ENCODE measurements at regions not wholly inside any gene's neighbourhood (a gene's known extent, or its start where the extent isn't known, plus 50 kb on each side); places are given as distances from the start of the nearest gene placed in this dataset.
A peak's percentile ranks its signal among the peaks of the same experiment; 100 is the strongest.
"Not testable (repeated sequence)": the region's sequence is repeated elsewhere in the genome, so short reads cannot be mapped to it uniquely, and the experiment has no call there.

GRCh38 chr1:9442278-9442846 is 96.9 kb upstream of the SLC25A33 start:
- DNase-seq, result no peak

GRCh38 chr1:9442986-9443385 is 96.3 kb upstream of the SLC25A33 start:
- DNase-seq, result no peak

GRCh38 chr1:9443913-9444445 is 95.3 kb upstream of the SLC25A33 start:
- no peak for DNase-seq

- DNase-seq, result no peak
These were observed 94.7 kb upstream of the SLC25A33 start for GRCh38 chr1:9444532-9444931.

- DNase-seq, result not testable (repeated sequence)
These were observed 94.2 kb upstream of the SLC25A33 start for GRCh38 chr1:9445081-9445480.

GRCh38 chr1:9447215-9447960 is 91.9 kb upstream of the SLC25A33 start:
- no peak for DNase-seq

GRCh38 chr1:9448132-9449109 is 90.8 kb upstream of the SLC25A33 start:
- DNase-seq, result no peak

- no peak for DNase-seq
These were observed 90.1 kb upstream of the SLC25A33 start for GRCh38 chr1:9449110-9449627.

- no peak for DNase-seq
These were observed 89.1 kb upstream of the SLC25A33 start for GRCh38 chr1:9449976-9450696.

GRCh38 chr1:9451081-9451480 is 88.2 kb upstream of the SLC25A33 start:
- no peak for DNase-seq

GRCh38 chr1:9452516-9453140 is 86.6 kb upstream of the SLC25A33 start:
- no peak for DNase-seq

- DNase-seq, result no peak
These were observed 85.9 kb upstream of the SLC25A33 start for GRCh38 chr1:9453375-9453774.

- no peak for DNase-seq
These were observed 85.4 kb upstream of the SLC25A33 start for GRCh38 chr1:9453779-9454418.

GRCh38 chr1:9454494-9455066 is 84.7 kb upstream of the SLC25A33 start:
- DNase-seq, result no peak

GRCh38 chr1:9455487-9456234 is 83.6 kb upstream of the SLC25A33 start:
- DNase-seq, result peak; percentile 13 to 15

GRCh38 chr1:9456833-9457232 is 82.4 kb upstream of the SLC25A33 start:
- DNase-seq, result no peak

GRCh38 chr1:9459816-9460407 is 79.4 kb upstream of the SLC25A33 start:
- DNase-seq, result no peak

GRCh38 chr1:9465640-9466039 is 73.6 kb upstream of the SLC25A33 start:
- DNase-seq, result no peak

Measured in bone marrow (tissue), 2 donors.